Aorta (tissue), 5 donors: ENCODE measurements at regions not wholly inside any gene's neighbourhood (a gene's known extent, or its start where the extent isn't known, plus 50 kb on each side); places are given as distances from the start of the nearest gene placed in this dataset.
A peak's percentile ranks its signal among the peaks of the same experiment; 100 is the strongest.

ENCODE experiments used
- ATAC-seq: fragments of 200-7000 bp; cut with Tn5 transposase; one replicate; pipeline ENCODE4 v1.9.1; 2022; ENCODE audit warnings: moderate library complexity; ENCODE audit not compliant: low FRiP score
- DNase-seq, 2 donors: peaks; one replicate each; pipeline ENCODE4 v3.0.0-alpha.2; 2020
- H3K27ac ChIP-seq, 2 donors: one replicate each; pipeline ENCODE4 v1.5.1; 2013; ENCODE audit warnings: low read length in 2 of 2, mild to moderate bottlenecking in 2 of 2, moderate library complexity in 2 of 2, control low read depth in 1 of 2, inconsistent platforms in 1 of 2, low read depth in 1 of 2
- H3K27me3 ChIP-seq, 2 donors: one replicate each; pipeline ENCODE4 v1.6.1; 2013; ENCODE audit warnings: control low read depth in 1 of 2, low read length in 1 of 2, mild to moderate bottlenecking in 1 of 2, moderate library complexity in 1 of 2; ENCODE audit not compliant: insufficient read depth in 2 of 2, control insufficient read depth in 1 of 2
- H3K36me3 ChIP-seq, 2 donors: one replicate each; pipeline ENCODE4 v1.6.1; 2013; ENCODE audit warnings: control low read depth in 1 of 2, low read length in 1 of 2, mild to moderate bottlenecking in 1 of 2; ENCODE audit not compliant: insufficient read depth in 2 of 2, control insufficient read depth in 1 of 2
- H3K4me1 ChIP-seq, 2 donors: one replicate each; pipeline ENCODE4 v1.6.1; 2013; ENCODE audit warnings: low read length in 2 of 2, control low read depth in 1 of 2, mild to moderate bottlenecking in 1 of 2, moderate library complexity in 1 of 2; ENCODE audit not compliant: insufficient read depth in 2 of 2, control insufficient read depth in 1 of 2
- H3K4me3 ChIP-seq, 2 donors: one replicate each; pipeline ENCODE4 v1.5.1; 2013; ENCODE audit warnings: low read length in 2 of 2, control low read depth in 1 of 2, mild to moderate bottlenecking in 1 of 2
- H3K9me3 ChIP-seq: one replicate; pipeline ENCODE4 v1.6.1; 2013; ENCODE audit warnings: mild to moderate bottlenecking, low read length; ENCODE audit not compliant: control insufficient read depth
- WGBS, 2 donors: extraction: QIAGEN DNeasy Blood & Tissue Kit; methylation state at CpG; one replicate each; pipeline ENCODE4 v1.1.7; 2013; 5-methylcytosine and 5-hydroxymethylcytosine counted together
- intact Hi-C, 2 donors: fragments of 100-400 bp; cut with DNase I; formaldehyde crosslinking; loops; one replicate each; pipeline versions ENCODE4 v1.14.2 to v1.15.0; 2022
- donor health status: healthy with polysubstance abuse.
- donor health status: Bipolar disorder and iron deficiency.
- donor health status: DM: no; HTN: no; CAD: no.
- donor health status: DM: no; HTN: no; CAD: no.
- donor health status: DM: yes; HTN: yes; CAD: no.

- Histone ChIP-seq H3K36me3 (no peaks in the 10 kb centered on the region), H3K27me3 (no peaks in the 10 kb centered on the region), H3K9me3 (no peaks in the 10 kb centered on the region), H3K4me1 (peaks cover 0 to 4% of the 10 kb centered on the region in 2 donors), H3K4me3 (no peak overlapping the region), H3K27ac (no peak overlapping the region)
- WGBS, 2 donors, result 95 to 97% methylated on average over 6 of the region's 6 CpGs
- intact Hi-C loops, result no loop called here
- DNase-seq (no peak), ATAC-seq (no peak)
Measured at GRCh38 chr14:98943907-98944306, 328.1 kb downstream of the BCL11B start.

- Histone ChIP-seq H3K27ac (no peak overlapping the region), H3K4me1 (peaks cover 0 to 4% of the 10 kb centered on the region in 2 donors), H3K9me3 (no peaks in the 10 kb centered on the region), H3K27me3 (no peaks in the 10 kb centered on the region), H3K4me3 (no peak overlapping the region), H3K36me3 (no peaks in the 10 kb centered on the region)
- DNase-seq, result no peak
- WGBS, 2 donors, result 82 to 83% methylated on average over 5 of the region's 5 CpGs
- ATAC-seq, result no peak
- intact Hi-C loops, result no loop called here
Measured at GRCh38 chr14:98944989-98945388, 327.0 kb downstream of the BCL11B start.

- intact Hi-C loops, result no loop called here
- H3K27me3 ChIP-seq, result no peaks in the 10 kb centered on the region
- no peak for DNase-seq
- H3K36me3 ChIP-seq, result no peaks in the 10 kb centered on the region
- no peak overlapping the region for H3K27ac ChIP-seq
- H3K4me3 ChIP-seq, result no peak overlapping the region
- ATAC-seq, result peak; percentile 44
- H3K9me3 ChIP-seq, result no peaks in the 10 kb centered on the region
- WGBS, 2 donors, result 72 to 73% methylated on average over 23 of the region's 23 CpGs
- H3K4me1 ChIP-seq, result peaks cover 0 to 4% of the 10 kb centered on the region in 2 donors
Measured at GRCh38 chr14:98945611-98946570, 326.1 kb downstream of the BCL11B start.

- 7 to 9% methylated on average over 8 of the region's 8 CpGs for WGBS, 2 donors
- Histone ChIP-seq H3K27me3 (no peaks in the 10 kb centered on the region), H3K36me3 (no peaks in the 10 kb centered on the region), H3K9me3 (no peaks in the 10 kb centered on the region), H3K4me1 (peaks cover 0 to 4% of the 10 kb centered on the region in 2 donors), H3K4me3 (no peak overlapping the region), H3K27ac (no peak overlapping the region)
- ATAC-seq (peak; percentile 62), DNase-seq (peak in 1 of 2 donors; percentile 72)
- intact Hi-C loops, result no loop called here
Measured at GRCh38 chr14:98946940-98947339, 325.1 kb downstream of the BCL11B start.

GRCh38 chr14:98947911-98948595 lies 323.9 kb downstream of the BCL11B start:
- DNase-seq (no peak), ATAC-seq (no peak)
- H3K9me3 ChIP-seq, result no peaks in the 10 kb centered on the region
- H3K4me3 ChIP-seq, result no peak overlapping the region
- H3K36me3 ChIP-seq, result no peaks in the 10 kb centered on the region
- H3K27ac ChIP-seq, result no peak overlapping the region
- H3K27me3 ChIP-seq, result no peaks in the 10 kb centered on the region
- H3K4me1 ChIP-seq, result peaks cover 0 to 4% of the 10 kb centered on the region in 2 donors
- 97% methylated on average over 8 of the region's 8 CpGs for WGBS, 2 donors
- intact Hi-C loops, result no loop called here

GRCh38 chr14:98949051-98949450 lies 322.9 kb downstream of the BCL11B start:
- Histone ChIP-seq H3K36me3 (no peaks in the 10 kb centered on the region), H3K9me3 (no peaks in the 10 kb centered on the region), H3K4me3 (no peak overlapping the region), H3K4me1 (peaks cover 0 to 4% of the 10 kb centered on the region in 2 donors), H3K27me3 (no peaks in the 10 kb centered on the region), H3K27ac (no peak overlapping the region)
- 84 to 87% methylated on average over 2 of the region's 2 CpGs for WGBS, 2 donors
- no peak for ATAC-seq
- intact Hi-C loops, result no loop called here
- DNase-seq, result no peak

GRCh38 chr14:98949481-98950135 lies 322.4 kb downstream of the BCL11B start:
- ATAC-seq (no peak), DNase-seq (no peak)
- intact Hi-C loops, result no loop called here

GRCh38 chr14:98950353-98950895 lies 321.6 kb downstream of the BCL11B start:
- no peak for ATAC-seq
- 84 to 87% methylated on average over 4 to 5 of the region's 5 CpGs for WGBS, 2 donors

More at GRCh38 chr14:98949481-98950135, 322.4 kb downstream of the BCL11B start:
- H3K27ac ChIP-seq, result no peak overlapping the region
- H3K36me3 ChIP-seq, result no peaks in the 10 kb centered on the region
- H3K4me3 ChIP-seq, result no peak overlapping the region
- H3K9me3 ChIP-seq, result no peaks in the 10 kb centered on the region
- 94 to 95% methylated on average over 9 of the region's 9 CpGs for WGBS, 2 donors
- no peaks in the 10 kb centered on the region for H3K27me3 ChIP-seq
- H3K4me1 ChIP-seq, result peaks cover 0 to 4% of the 10 kb centered on the region in 2 donors

More at GRCh38 chr14:98950353-98950895, 321.6 kb downstream of the BCL11B start:
- H3K9me3 ChIP-seq, result no peaks in the 10 kb centered on the region
- no peaks in the 10 kb centered on the region for H3K36me3 ChIP-seq
- no peak overlapping the region for H3K27ac ChIP-seq
- H3K27me3 ChIP-seq, result no peaks in the 10 kb centered on the region
- peaks cover 0 to 4% of the 10 kb centered on the region in 2 donors for H3K4me1 ChIP-seq
- DNase-seq, result no peak
- no peak overlapping the region for H3K4me3 ChIP-seq
- intact Hi-C loops, result no loop called here
